ENCODE measurements at regions not wholly inside any gene's neighbourhood (a gene's known extent, or its start where the extent isn't known, plus 50 kb on each side); places are given as distances from the start of the nearest gene placed in this dataset.
A peak's percentile ranks its signal among the peaks of the same experiment; 100 is the strongest.

DNA sequence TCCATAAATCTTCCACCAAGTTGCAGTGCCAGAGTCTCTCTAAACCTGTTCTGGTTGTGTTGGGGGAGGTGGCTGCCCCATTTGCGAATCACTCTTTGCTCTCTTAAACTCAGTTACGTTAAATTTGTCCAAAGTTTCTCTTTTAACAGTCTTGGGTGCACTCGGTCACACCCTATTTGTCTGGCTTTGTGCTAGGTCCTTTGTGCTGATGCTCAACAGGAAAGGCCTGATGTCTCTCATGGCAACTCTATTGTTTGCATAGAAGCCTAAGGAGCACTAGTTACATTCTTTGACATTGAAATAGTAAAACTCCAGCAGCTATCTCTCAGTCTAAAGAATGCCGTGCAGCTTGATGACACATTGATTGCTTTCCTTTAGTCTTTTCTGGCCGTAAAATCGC, 105.1 kb downstream of the TRMT11 start:
- intact Hi-C loops (cut with DNase I), result no loop called here
- no peak for DNase-seq

DNA sequence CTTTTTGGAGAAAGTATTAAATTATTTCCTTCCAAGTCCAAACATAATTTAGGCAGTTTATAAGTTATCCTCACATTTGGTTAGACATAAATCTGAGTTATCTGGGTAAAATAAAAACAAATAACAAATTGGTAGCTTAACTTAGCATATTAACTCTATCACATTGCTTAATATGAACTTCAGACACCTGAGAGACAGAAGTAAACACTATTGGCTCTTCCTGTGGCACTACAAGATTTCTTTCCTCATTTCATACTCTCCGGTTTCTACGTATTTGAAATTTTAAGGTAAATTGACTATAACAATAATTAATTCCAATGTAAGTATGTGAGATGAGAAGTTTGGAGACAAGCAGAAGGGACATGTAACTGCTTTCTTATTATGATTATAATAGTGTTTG, 106.8 kb downstream of the TRMT11 start:
- no peak for DNase-seq
- intact Hi-C loops (cut with DNase I), result no loop called here

DNA sequence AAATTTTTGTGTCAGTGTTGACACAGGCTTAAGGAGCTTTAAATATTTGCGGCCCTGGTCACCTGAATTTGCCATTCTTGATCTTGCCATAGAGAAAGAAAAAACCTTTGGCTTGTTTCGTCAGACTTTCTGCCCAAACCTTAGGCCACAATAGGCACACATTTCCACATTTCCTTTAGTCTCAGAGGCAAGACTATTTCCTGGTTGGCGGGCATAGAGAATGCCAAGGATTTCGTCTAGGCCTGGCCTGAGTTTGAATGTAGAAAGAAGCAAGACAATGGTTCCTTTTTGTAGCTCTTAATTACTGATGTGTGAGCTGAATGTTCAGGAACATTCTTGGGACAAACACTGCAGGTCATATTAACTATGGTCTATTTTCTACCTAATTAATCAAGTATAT, 108.1 kb downstream of the TRMT11 start:
- intact Hi-C loops (cut with DNase I), result no loop called here
- peak in 3 of 42 donors; percentile 1 to 41 (median 3) for DNase-seq

DNA sequence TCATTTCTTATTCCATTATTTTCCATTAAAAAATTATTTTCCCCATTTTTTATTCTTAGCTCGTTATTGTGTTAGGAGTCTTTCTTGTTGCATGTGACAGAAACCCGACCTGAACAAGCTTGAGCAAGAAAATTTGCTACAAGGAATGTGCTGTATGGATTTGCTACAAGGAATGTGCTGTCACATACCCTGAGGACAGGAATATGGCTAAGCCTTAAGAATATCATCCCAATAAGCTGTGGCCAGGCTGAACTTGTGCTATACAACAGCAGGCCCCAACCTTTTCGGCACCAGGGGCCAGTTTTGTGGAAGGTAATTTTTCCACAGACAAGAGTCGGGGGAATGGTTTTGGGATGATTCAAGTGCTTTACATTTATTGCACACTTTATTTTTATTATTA, 114.0 kb downstream of the TRMT11 start:
- DNase-seq, result no peak
- intact Hi-C loops (cut with DNase I), result no loop called here

DNA sequence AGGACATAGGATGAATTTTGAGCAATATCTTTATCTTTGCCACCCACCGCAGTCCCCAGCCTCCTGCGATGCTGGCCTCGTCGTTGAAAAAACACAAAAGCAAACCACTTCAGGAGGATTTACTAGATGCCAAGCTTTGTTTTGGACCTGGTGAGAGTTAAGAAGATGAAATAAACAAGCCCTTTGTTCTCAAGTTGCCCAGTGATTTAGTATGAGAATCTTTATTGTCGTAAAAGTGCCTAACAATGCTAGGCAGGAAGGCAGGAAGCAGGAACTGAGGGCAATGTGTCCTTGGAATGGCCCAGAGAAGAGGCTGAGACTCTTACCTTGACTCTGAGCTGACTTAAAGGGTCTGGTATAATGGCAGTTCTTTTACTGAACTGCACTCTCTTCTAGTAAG, 116.0 kb downstream of the TRMT11 start:
- DNase-seq, result no peak
- intact Hi-C loops (cut with DNase I), result no loop called here

DNA sequence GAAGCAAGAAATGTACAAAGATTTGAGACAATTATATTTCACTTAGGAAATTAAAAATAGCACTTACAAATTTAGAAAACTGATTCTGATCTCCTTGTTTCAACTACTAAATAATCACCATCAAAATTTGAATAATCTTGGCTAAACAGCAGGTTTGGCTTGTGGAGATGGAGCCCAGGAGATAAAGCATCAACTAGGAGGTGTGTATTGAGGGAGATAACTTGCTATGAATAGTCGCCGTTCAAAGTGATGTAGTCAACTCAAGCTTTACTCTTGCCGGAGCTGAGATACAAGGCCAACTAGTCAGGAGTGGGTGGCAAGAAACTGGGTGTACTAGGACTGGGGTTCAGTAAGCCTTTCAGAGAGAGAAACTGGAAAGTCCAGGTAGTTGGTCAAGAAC, 117.7 kb downstream of the TRMT11 start:
- DNase-seq, result no peak
- intact Hi-C loops (cut with DNase I), result no loop called here

DNA sequence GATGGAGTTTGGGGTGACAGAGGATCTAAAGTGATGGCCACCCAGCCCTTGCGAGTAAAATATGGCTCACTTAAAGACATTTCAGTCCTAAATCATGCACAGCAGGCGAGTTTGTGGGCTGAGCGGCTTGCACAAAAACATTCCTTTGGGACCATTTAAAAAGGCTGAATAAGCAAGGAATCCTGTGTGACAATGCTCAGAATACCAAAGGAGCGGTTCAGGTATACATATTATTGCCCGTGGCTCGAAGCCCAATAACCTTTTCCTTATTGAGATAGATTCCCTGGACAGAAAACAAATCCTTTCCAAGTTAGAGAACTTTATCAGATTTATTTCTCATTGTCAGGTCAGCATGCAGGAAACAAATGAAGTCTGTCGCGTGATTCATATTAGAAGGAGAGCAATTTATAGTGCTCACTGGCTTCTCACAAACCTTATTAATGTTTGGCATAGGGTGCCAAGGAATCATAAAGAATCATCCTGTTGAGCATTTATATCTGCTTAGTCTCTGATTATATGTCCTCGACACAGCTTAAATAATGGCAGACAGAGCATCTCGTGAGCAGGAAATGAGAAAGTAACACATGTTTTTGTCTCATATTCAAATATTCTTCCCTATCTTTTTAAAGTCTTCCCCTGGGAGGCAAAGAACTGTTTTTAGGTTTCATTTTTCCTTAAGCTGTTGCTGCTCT, 121.3 kb downstream of the TRMT11 start:
- DNase-seq, result no peak
- intact Hi-C loops (cut with DNase I), result no loop called here

DNA sequence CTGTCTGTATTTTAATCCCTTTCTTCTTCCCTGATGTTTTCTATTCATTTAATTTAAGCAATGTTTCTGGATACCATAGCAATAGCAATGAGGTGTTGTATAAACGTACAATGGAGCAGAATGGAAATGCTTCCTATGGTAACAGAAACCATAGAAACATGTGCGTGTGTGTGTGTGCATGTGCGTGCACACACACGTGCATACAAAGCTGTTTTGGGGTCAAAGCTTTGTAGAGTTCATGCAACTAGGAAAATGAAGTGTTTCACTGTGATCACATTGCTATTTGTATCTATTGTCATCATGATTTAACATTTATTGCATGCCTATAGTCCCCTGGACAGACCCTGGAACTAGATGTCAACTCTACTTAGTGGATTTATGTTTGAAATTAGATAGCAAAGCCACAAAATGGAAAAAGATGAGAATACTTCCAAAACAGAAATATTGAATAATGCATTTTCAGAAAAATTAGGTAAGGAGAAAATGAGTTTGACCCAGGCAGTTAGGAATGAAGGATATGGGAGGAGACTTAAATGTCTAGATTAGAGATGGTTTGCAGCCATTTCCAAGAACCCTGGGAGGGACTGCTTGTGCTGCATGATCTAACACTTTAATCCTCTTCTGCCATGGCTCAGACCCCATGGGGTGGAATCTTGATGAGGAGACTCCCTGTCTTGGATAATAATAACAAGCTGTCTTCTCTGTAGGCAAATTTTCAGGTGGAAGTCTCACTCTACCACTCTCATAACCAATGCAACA, 124.4 kb downstream of the TRMT11 start:
- no peak for DNase-seq
- intact Hi-C loops (cut with DNase I), result no loop called here

DNA sequence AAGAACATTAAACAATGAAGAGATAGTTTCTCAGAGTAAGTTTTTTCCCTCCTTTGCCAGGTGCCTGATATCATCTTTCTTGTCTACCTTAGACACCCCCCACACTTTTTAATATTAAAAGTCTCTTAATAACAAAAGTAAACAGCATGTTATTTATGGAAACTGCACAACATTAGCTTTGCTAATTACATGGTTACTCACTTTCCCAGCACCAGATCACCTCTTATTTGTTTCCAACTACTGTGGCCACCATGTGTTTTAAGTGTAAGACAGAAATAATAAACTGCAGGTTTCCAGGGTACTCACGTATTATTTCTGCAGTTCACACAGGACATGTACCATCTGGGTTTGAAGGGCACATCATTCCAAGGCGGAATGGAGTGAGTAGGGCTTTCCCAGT, 125.0 kb downstream of the TRMT11 start:
- intact Hi-C loops (cut with DNase I), result no loop called here

DNA sequence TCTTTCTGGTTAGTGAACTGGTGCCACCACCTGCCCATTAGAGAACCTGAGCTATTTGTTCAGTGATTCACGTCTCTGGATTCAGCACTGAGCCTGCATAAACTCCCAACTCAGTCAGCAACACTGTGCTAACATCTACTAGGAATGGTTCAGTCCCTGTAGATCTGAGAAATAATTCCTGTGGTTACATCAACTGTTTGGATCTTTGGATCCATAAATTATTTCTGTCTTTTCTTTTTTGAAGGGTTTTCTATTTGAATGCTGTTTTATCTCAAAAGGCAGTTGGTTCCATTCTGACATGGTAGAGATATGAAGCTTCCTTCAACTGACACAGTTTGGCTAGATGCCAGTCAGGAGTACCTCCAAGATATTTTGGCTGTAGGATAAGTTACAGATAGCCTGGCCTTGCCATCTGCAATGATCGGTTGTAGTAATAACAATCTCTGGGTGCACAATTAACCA, 125.9 kb downstream of the TRMT11 start:
- intact Hi-C loops (cut with DNase I), result no loop called here
- DNase-seq, result no peak

More for the DNA sequence above, 125.0 kb downstream of the TRMT11 start:
- DNase-seq, result no peak

DNA sequence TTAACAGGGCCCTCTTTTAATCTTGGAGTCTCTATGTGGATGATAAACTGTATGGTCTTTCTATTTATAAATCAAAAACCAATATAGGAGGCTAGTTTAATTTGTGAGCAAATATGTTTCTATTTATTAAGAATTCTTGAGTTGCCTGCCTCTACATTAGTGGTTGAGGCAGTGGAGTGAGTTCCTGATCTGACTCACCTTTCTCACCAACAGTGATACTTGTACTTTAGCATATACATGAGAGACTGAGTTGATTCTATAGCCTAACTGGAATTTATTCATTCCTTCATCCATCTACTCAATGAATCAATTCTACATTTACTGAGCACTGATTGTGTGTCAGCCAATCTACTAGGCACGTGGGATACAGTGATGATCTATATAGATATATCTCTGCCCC, 126.9 kb downstream of the TRMT11 start:
- no peak for DNase-seq
- intact Hi-C loops (cut with DNase I), result no loop called here

DNA sequence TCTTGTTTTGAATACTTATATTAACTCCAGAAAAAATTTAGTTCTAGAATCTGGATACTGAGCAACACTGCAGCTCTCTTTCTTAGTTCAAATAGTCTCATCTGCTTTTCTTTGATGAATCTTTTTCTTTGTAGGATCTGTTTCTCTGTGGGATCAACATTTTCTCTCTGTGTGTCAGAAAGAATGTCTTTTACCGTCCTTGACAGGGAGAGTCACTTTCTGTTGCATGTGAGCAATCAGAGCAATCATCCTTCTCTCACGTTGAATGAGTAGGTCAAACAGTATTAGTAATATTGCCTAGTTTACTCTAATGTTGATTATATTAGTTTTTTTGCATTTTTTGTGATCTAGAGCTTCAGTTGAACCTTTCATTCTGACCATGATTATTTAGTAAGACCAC, 130.9 kb downstream of the TRMT11 start:
- intact Hi-C loops (cut with DNase I), result no loop called here
- no peak for DNase-seq

DNA sequence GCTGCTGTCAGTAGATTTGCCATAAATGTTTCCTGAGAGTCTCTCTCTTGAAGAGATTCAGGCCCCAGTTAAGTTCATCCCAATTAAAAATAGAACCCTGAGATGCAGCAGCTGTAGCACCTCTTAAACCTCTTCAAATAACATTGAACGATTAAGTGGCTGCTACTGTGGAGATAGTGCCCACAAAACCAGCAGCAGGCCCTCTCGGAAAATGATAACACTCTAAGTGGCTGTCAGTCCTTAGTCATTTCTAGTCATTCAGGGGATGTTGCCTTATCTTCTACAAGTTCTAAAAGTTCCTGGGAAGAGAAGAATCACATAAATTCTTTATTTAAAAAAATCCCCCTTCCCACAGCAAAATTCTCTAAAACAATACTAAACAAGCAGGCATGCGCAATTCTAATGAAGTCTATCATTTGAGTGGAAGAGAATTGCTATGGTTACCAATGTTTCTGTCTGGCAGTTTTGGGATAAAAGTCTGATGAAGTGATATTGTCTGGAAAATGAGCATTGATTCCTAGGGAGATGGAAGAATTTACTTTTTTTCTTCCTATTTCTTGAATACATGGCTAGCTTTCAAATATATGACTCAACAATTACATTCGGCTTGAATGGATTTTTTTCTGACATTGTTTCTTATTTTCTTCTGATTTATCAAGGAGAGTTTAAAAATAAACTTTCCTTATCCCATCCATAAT, 131.9 kb downstream of the TRMT11 start:
- no peak for DNase-seq
- intact Hi-C loops (cut with DNase I), result no loop called here

DNA sequence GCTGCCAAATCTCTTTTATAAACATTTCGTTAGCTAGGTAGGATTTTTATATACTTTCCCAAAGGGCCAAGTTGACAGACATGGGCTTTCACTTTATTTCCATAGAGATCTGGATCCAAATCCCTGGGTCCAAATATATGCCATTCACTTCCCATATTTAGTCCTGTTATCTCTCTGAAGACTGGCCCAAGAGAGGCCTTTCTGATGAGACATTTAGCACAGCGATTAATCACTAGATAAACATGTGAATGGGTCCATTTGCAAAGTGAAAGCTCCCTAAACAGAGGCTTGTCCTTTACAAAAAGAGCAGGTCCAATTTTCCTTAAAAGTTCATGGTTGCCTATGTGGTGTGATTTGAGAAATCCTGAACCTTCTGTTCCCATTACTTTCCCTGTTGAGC, 132.6 kb downstream of the TRMT11 start:
- intact Hi-C loops (cut with DNase I), result no loop called here

DNA sequence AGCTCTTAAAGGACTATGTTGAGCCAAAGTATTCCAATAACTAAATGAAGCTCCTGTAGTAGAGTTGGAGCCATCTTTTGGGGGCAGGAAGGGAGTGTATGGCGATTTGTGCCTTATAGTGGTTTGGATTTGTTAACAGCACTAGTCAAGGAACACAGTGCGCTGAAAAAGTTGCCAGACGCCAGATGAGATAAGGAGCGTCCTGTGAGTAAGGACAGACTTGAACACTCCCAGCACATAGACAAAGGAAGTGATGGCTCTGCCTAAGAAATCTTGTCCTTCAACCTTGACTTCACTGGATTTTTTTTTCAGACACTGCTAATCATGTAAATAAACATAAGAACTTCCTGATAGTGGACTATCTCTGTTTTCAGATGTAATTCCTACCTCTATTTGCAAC, 136.9 kb downstream of the TRMT11 start:
- intact Hi-C loops (cut with DNase I), result no loop called here
- no peak for DNase-seq

More for the DNA sequence above, 132.6 kb downstream of the TRMT11 start:
- DNase-seq, result no peak

DNA sequence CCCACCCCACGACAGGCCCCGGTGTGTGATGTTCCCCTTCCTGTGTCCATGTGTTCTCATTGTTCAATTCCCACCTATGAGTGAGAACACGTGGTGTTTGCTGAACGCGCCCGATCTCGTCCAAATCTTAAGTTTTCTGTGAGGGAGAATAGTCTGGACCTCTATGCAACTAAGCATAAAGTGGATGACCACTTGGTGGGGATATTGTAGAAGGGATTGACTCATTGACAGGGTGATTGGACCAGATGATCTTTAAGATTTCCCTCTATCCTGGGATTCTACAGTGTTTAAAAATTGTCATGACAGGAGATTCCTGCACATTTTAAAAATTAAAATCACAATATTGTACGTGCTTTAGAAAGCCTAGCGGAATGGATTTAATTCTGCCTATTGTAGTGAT, 141.3 kb downstream of the TRMT11 start:
- intact Hi-C loops (cut with DNase I), result no loop called here
- no peak for DNase-seq

DNA sequence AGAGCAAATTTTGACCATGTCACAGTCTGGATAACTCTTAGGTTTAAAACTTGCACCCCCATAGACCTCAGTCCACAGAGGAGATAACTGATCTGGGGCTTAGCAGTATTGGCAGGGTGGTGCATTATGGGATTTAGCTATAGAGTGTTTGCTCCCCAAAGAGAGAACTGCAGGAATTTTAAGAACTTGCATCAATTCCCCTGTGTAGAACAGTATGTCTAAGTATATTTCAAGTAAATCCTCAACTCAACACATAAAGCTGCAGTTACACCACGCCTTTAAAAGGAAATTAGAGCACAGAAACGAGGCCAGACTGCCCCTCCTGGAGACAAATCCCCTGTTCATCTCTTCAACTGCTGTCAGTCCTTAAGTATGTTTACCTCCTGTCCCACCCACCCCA, 144.9 kb downstream of the TRMT11 start:
- no peak for DNase-seq
- intact Hi-C loops (cut with DNase I), result no loop called here

DNA sequence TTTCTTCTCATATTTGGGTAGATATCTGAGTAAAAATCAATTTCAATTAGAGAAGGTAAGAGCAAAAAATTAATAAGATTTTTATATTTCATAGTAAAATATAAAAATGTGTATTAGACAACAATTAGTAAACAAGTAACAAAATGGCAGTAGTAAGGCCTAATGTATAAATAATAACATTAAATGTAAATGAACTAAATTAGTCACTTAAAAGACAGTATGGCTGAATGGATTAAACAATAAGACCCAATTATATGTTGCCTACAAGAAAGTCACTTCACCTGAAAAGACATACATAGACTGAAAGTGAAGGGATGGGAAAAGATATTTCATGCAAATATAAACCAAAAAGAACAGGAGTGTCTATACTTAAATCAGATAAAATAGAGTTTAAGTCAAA, 147.6 kb downstream of the TRMT11 start:
- no peak for DNase-seq
- intact Hi-C loops (cut with DNase I), result no loop called here

DNA sequence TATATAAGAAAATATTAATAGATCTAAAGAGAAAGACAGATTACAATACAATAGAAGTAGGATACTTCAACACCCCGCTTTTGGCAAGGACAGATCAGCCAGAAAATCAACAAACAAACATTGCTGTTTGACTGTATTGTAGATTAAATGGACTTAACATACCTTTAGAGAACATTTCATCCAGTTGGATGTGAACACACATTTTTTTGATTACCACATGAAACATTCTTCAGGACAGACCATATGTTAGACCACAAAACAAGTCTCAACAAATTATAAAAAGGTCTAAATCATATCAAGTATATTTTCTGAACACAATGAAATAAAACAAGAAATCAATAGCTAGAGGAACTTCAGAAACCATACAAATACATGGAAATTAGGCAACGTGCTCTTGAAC, 148.2 kb downstream of the TRMT11 start:
- intact Hi-C loops (cut with DNase I), result no loop called here
- no peak for DNase-seq

DNA sequence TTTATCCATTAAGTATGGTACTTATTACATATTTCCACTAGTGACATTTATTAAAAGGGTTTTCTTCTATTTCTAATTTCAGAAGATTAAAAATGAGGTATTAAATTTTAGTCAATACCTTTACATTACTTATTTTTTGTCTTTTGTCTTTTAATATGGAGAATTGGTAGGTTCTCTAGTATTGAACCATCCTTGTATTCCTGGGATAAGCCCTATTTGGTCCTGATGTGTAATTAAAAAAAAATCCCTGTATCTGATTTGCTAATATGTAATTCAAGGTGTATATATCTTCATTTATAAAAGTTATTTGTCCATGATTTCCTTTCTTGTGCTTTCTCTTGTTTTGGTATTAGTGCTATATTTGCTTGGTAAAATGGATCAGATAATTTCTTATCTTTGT, 153.7 kb downstream of the TRMT11 start:
- DNase-seq, result no peak
- intact Hi-C loops (cut with DNase I), result no loop called here
